Left lung (tissue), 4 donors: ENCODE measurements at regions not wholly inside any gene's neighbourhood (a gene's known extent, or its start where the extent isn't known, plus 50 kb on each side); places are given as distances from the start of the nearest gene placed in this dataset.

Experiments used
- ATAC-seq: fragments of 200-7000 bp; cut with Tn5 transposase; one replicate; pipeline ENCODE4 v1.9.1; 2020; ENCODE audit warnings: moderate library complexity
- DNase-seq, 4 donors: peaks; one replicate each; pipeline ENCODE4 v3.0.0-alpha.2; 2013 to 2020
- H3K27ac ChIP-seq, 2 donors: fragments of 200-600 bp; sonication (generic) in 1 of 2; one replicate each; pipeline versions ENCODE4 v1.5.0 to v1.8.0; 2020 to 2021
- H3K27me3 ChIP-seq, 2 donors: fragments of 200-600 bp; sonication (generic) in 1 of 2; one replicate each; pipeline versions ENCODE4 v1.5.0 to v1.8.0; 2020 to 2021
- H3K36me3 ChIP-seq, 2 donors: fragments of 200-600 bp; sonication (generic) in 1 of 2; one replicate each; pipeline versions ENCODE4 v1.5.0 to v1.8.0; 2020 to 2021
- H3K4me1 ChIP-seq, 2 donors: fragments of 200-600 bp; one replicate each; pipeline ENCODE4 v1.8.0; 2021
- H3K4me3 ChIP-seq, 2 donors: fragments of 200-600 bp; sonication (generic) in 1 of 2; one replicate each; pipeline versions ENCODE4 v1.5.0 to v1.8.0; 2020 to 2021; ENCODE audit warnings: mild to moderate bottlenecking in 1 of 2
- H3K9me3 ChIP-seq, 2 donors: fragments of 200-600 bp; sonication (generic) in 1 of 2; one replicate each; pipeline versions ENCODE4 v1.5.0 to v1.8.0; 2020 to 2021
- intact Hi-C, 2 donors: fragments of 100-400 bp; cut with DNase I; formaldehyde crosslinking; loops; one replicate each; pipeline versions ENCODE4 v1.11.2 to v1.14.2; 2022
- TF ChIP-seq, protein P1 (sequence below), 2 donors: fragments of 200-600 bp; sonication (generic) in 1 of 2; IDR thresholded peaks; one replicate each; pipeline versions ENCODE4 v1.5.0 to v1.8.0; 2021; ENCODE audit warnings: antibody characterized with exemption in 2 of 2
- donor health status: DM: no; HTN: yes; CAD: no.
- donor health status: DM: no; HTN: no; CAD: no.

DNA sequence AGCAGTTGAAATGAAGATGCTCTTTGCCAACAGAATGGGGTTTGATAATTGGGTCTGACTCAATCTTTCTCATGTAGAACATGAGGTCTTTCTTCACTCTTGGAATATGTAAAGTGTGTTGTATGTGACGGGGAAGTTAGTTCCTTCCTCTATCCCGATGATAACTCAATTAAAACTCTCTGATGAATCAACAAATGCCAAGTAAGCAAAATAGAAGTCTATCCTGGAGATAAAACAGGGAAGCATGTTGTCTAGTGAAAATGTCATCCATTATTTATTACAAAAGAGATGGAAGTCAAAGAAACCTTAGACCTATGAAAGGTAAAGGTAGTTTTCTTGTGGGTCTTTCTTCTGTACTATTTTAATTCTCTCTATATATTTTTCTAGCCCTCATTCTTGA lies 274.2 kb upstream of the ARRDC4 start:
- DNase-seq (no peak), ATAC-seq (no peak)
- TF ChIP-seq, protein P1, sequence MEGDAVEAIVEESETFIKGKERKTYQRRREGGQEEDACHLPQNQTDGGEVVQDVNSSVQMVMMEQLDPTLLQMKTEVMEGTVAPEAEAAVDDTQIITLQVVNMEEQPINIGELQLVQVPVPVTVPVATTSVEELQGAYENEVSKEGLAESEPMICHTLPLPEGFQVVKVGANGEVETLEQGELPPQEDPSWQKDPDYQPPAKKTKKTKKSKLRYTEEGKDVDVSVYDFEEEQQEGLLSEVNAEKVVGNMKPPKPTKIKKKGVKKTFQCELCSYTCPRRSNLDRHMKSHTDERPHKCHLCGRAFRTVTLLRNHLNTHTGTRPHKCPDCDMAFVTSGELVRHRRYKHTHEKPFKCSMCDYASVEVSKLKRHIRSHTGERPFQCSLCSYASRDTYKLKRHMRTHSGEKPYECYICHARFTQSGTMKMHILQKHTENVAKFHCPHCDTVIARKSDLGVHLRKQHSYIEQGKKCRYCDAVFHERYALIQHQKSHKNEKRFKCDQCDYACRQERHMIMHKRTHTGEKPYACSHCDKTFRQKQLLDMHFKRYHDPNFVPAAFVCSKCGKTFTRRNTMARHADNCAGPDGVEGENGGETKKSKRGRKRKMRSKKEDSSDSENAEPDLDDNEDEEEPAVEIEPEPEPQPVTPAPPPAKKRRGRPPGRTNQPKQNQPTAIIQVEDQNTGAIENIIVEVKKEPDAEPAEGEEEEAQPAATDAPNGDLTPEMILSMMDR (IDR thresholded peaks at IDR 0.05) = no peak
- H3K36me3 ChIP-seq = no peaks in the 10 kb centered on the region
- no peaks in the 10 kb centered on the region for H3K4me1 ChIP-seq
- intact Hi-C loops = no loop called here
- H3K9me3 ChIP-seq = no peaks in the 10 kb centered on the region
- H3K27ac ChIP-seq = no peak overlapping the region
- H3K4me3 ChIP-seq = no peak overlapping the region
- H3K27me3 ChIP-seq = no peaks in the 10 kb centered on the region

DNA sequence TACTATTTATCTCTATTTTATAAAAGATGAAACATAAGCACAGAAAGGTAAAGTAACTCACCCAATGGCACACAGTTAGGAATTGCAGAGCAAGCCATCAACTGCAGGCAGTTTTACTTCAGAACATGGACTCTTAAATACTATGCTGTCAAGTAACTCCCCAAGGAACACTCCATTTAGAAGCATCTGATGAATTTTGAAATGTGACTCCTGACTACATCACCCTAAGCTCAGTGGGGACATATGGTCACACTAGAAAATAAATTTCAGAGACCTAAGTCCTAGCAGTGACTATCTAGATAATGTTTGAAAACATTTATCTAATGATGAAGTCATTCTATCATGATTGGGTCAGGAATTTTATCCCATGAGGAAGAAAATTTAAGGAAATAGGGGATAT lies 272.8 kb upstream of the ARRDC4 start:
- Histone ChIP-seq H3K9me3 (no peaks in the 10 kb centered on the region), H3K36me3 (no peaks in the 10 kb centered on the region), H3K4me3 (no peak overlapping the region), H3K4me1 (no peaks in the 10 kb centered on the region), H3K27ac (no peak overlapping the region), H3K27me3 (no peaks in the 10 kb centered on the region)
- intact Hi-C loops = no loop called here
- no peak for ATAC-seq
- DNase-seq = no peak
- TF ChIP-seq, protein P1 (IDR thresholded peaks at IDR 0.05) = no peak

DNA sequence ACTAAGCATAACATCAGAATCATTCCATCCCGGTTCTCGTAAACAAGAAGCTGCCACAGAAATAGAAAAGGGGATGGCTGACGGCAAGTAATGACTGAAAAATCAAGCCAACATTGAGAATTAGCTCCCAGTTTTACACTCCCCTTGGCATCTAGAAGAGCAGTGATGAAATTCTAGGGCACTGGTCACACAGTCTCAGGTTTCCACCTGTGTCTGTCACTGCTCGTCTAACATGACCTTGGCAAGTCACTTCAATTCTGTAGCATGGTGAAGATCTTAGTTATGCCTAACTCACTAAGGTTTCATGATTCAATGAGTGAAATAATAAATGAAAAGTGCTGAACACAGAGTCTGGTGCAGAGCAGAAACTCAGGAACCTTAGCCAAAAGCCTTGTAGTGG lies 272.3 kb upstream of the ARRDC4 start:
- intact Hi-C loops = no loop called here
- Histone ChIP-seq H3K27ac (no peak overlapping the region), H3K36me3 (no peaks in the 10 kb centered on the region), H3K4me1 (no peaks in the 10 kb centered on the region), H3K27me3 (no peaks in the 10 kb centered on the region), H3K9me3 (no peaks in the 10 kb centered on the region), H3K4me3 (no peak overlapping the region)
- TF ChIP-seq, protein P1 (IDR thresholded peaks at IDR 0.05) = no peak
- DNase-seq = no peak
- ATAC-seq = no peak

DNA sequence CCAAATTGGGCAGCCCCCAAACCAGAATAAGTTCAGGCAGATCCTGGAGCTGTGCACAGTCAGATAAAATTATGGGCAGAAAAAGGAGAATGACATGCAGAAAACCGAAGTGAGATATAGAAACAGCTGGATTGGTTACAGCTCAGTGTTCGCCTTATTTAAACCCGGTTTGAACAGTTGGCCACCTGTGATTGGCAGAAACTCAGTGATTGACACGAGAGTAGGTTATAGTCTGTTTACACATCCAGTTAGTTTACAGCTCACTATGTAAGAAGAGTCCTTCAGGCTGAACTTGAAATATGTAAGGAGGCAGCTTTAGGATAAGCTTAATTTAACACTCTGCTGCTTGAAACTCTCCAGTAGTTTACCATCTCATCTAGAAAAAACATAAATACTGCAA lies 271.6 kb upstream of the ARRDC4 start:
- DNase-seq (no peak), ATAC-seq (no peak)
- Histone ChIP-seq H3K9me3 (no peaks in the 10 kb centered on the region), H3K4me1 (no peaks in the 10 kb centered on the region), H3K36me3 (no peaks in the 10 kb centered on the region), H3K27me3 (no peaks in the 10 kb centered on the region), H3K27ac (no peak overlapping the region), H3K4me3 (no peak overlapping the region)
- intact Hi-C loops = no loop called here
- TF ChIP-seq, protein P1 (IDR thresholded peaks at IDR 0.05) = no peak

DNA sequence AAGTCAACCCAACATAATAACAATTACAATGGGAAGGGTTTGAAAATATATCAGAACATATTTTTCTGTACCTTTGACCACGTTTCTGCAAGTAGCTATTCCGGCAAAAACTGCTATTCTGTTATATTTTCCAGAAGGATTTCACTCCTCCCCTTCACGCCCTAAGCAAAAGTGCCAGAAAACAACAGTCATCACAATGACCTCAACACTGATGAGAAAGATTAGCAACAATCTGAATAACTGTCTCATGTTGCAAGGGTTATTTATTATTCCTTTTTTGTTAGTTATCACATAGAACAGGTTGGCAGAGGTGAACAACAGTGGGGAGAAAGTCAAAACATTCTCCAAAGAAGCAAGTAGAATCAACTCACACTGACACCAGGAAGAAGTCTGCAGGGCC lies 269.4 kb upstream of the ARRDC4 start:
- Histone ChIP-seq H3K4me3 (no peak overlapping the region), H3K4me1 (no peaks in the 10 kb centered on the region), H3K27me3 (no peaks in the 10 kb centered on the region), H3K36me3 (no peaks in the 10 kb centered on the region), H3K9me3 (no peaks in the 10 kb centered on the region), H3K27ac (no peak overlapping the region)
- ATAC-seq (no peak), DNase-seq (no peak)
- intact Hi-C loops = no loop called here
- TF ChIP-seq, protein P1 (IDR thresholded peaks at IDR 0.05) = no peak
